SK-N-SH (cell line): ENCODE measurements at regions not wholly inside any gene's neighbourhood (a gene's known extent, or its start where the extent isn't known, plus 50 kb on each side); places are given as distances from the start of the nearest gene placed in this dataset.

Experiments used
- CTCF ChIA-PET: fragments of 300-600, 350-600 bp; formaldehyde crosslinking; extraction: SDS; loops from one replicate; lab custom pipeline; 2021; lab: Yijun Ruan, JAX
- POLR2A ChIA-PET: fragments of 350-600 bp; sonication (Branson Sonifier 250); formaldehyde crosslinking; extraction: SDS; loops from one replicate; lab custom pipeline; 2020; ENCODE audit warnings: antibody characterized with exemption, inconsistent platforms; lab: Yijun Ruan, JAX
- DNase-seq: peaks from one replicate; pipeline ENCODE4 v3.0.0; 2012
- H2AFZ ChIP-seq: fragments of 200-600 bp; sonication (generic); 2 replicates; pipeline ENCODE4 v1.8.1; 2016; ENCODE audit warnings: antibody characterized with exemption, mild to moderate bottlenecking, low read depth
- H3F3A ChIP-seq: fragments of 200-600 bp; sonication (generic); replicated peaks from 2 replicates; pipeline ENCODE3; 2016; ENCODE audit warnings: antibody characterized with exemption, mild to moderate bottlenecking; ENCODE audit not compliant: insufficient read depth
- H3K27ac ChIP-seq, 2 experiments: fragments of 200-500 bp in 1 of 2; fragments of 200-600 bp in 1 of 2; sonication (Bioruptor generic) in 1 of 2; sonication (generic), shearing (Covaris generic) in 1 of 2; 2 replicates each; pipeline versions ENCODE4 v1.5.1 to v1.6.1; 2014 to 2016; ENCODE audit warnings: low read depth in 2 of 2, inconsistent platforms in 1 of 2, low read length in 1 of 2, mild to moderate bottlenecking in 1 of 2, mixed read lengths in 1 of 2
- H3K27me3 ChIP-seq: fragments of 200-600 bp; sonication (generic), shearing (Covaris generic); 2 replicates; pipeline ENCODE4 v1.6.1; 2016; ENCODE audit warnings: mixed run types; ENCODE audit not compliant: insufficient read depth
- H3K36me3 ChIP-seq, 2 experiments: fragments of 200-500 bp in 1 of 2; fragments of 200-600 bp in 1 of 2; sonication (Bioruptor generic) in 1 of 2; sonication (generic) in 1 of 2; replicated peaks in 1 of 2; 2 replicates each; pipeline versions ENCODE3 to v1.5.1; 2014 to 2016; ENCODE audit warnings: low read length in 1 of 2, mild to moderate bottlenecking in 1 of 2; ENCODE audit not compliant: insufficient read depth in 2 of 2, control insufficient read depth in 1 of 2
- H3K4me1 ChIP-seq, 2 experiments: fragments of 200-500 bp in 1 of 2; fragments of 200-600 bp in 1 of 2; sonication (Bioruptor generic) in 1 of 2; sonication (generic), shearing (Covaris generic) in 1 of 2; 2 replicates each; pipeline versions ENCODE4 v1.5.1 to v1.6.1; 2014 to 2016; ENCODE audit warnings: low read depth in 1 of 2, low read length in 1 of 2, mixed run types in 1 of 2; ENCODE audit not compliant: insufficient read depth in 2 of 2, control insufficient read depth in 1 of 2
- H3K4me2 ChIP-seq: fragments of 200-600 bp; sonication (generic), shearing (Covaris generic); 2 replicates; pipeline ENCODE4 v1.6.1; 2017; ENCODE audit warnings: mixed run types
- H3K4me3 ChIP-seq, 2 experiments: fragments of 200-500 bp in 1 of 2; fragments of 200-600 bp in 1 of 2; sonication (Bioruptor generic) in 1 of 2; sonication (generic), shearing (Covaris generic) in 1 of 2; 2 replicates each; pipeline versions ENCODE4 v1.5.1 to v1.8.1; 2014 to 2016; ENCODE audit warnings: low read depth in 2 of 2, inconsistent platforms in 1 of 2, low read length in 1 of 2, mild to moderate bottlenecking in 1 of 2, mixed read lengths in 1 of 2, moderate library complexity in 1 of 2
- H3K79me2 ChIP-seq: fragments of 200-600 bp; sonication (generic); 2 replicates; pipeline ENCODE4 v1.8.1; 2017; ENCODE audit warnings: mild to moderate bottlenecking; ENCODE audit not compliant: insufficient read depth
- H3K9ac ChIP-seq: fragments of 200-600 bp; sonication (generic); 2 replicates; pipeline ENCODE4 v1.6.1; 2017; ENCODE audit warnings: mixed run types
- H3K9me2 ChIP-seq: fragments of 200-600 bp; sonication (generic); 2 replicates; pipeline ENCODE4 v1.6.1; 2017; ENCODE audit warnings: mixed run types
- H3K9me3 ChIP-seq: fragments of 200-600 bp; sonication (generic); 2 replicates; pipeline ENCODE4 v1.6.1; 2017; ENCODE audit warnings: mixed run types, mild to moderate bottlenecking, moderate library complexity
- H4K20me1 ChIP-seq: fragments of 200-600 bp; sonication (generic); 2 replicates; pipeline ENCODE4 v1.6.1; 2017; ENCODE audit warnings: mild to moderate bottlenecking, mixed run types; ENCODE audit not compliant: insufficient read depth
- CHD2 ChIP-seq: fragments of 150-350 bp; IDR thresholded peaks from 2 replicates; pipeline ENCODE4 v1.6.1; 2018; ENCODE audit warnings: low read length; ENCODE audit not compliant: partially characterized antibody
- ELF1 ChIP-seq: IDR thresholded peaks from 2 replicates; pipeline ENCODE4 v1.4.0; 2012
- EP300 ChIP-seq, 2 experiments: IDR thresholded peaks; 2 replicates each; pipeline versions ENCODE4 v1.4.0 to v1.6.1; 2012; ENCODE audit warnings: borderline replicate concordance in 1 of 2, low read depth in 1 of 2, low read length in 1 of 2
- EZH2phosphoT487 ChIP-seq: fragments of 200-600 bp; sonication (generic); IDR thresholded peaks from 2 replicates; pipeline ENCODE4 v1.6.1; 2017; ENCODE audit warnings: low read depth, mixed run types, mild to moderate bottlenecking, antibody characterized with exemption, moderate library complexity, borderline replicate concordance
- FOSL2 ChIP-seq: IDR thresholded peaks from 2 replicates; pipeline ENCODE4 v1.4.0; 2012; ENCODE audit warnings: low read depth, mild to moderate bottlenecking, moderate library complexity, borderline replicate concordance
- FOXJ3 ChIP-seq: sonication (generic); formaldehyde crosslinking; IDR thresholded peaks from 2 replicates; pipeline ENCODE4 v1.5.1; 2020; ENCODE audit warnings: mild to moderate bottlenecking, missing genetic modification reagents
- GATA2 ChIP-seq: sonication (generic); formaldehyde crosslinking; IDR thresholded peaks from 2 replicates; pipeline ENCODE4 v1.5.0; 2020; ENCODE audit warnings: mild to moderate bottlenecking, missing genetic modification reagents
- JUND ChIP-seq: IDR thresholded peaks from 2 replicates; pipeline ENCODE4 v1.4.0; 2012
- POLR2AphosphoS5 ChIP-seq: IDR thresholded peaks from 2 replicates; pipeline ENCODE4 v1.6.1; 2012; ENCODE audit warnings: low read depth, low read length
- RXRA ChIP-seq: IDR thresholded peaks from 2 replicates; pipeline ENCODE4 v1.4.0; 2012; ENCODE audit warnings: low read depth, mild to moderate bottlenecking, borderline replicate concordance
- TAF1 ChIP-seq: IDR thresholded peaks from 2 replicates; pipeline ENCODE4 v1.6.1; 2012; ENCODE audit warnings: low read depth, mild to moderate bottlenecking, low read length, moderate library complexity, borderline replicate concordance
- TEAD4 ChIP-seq: IDR thresholded peaks from 2 replicates; pipeline ENCODE4 v1.4.0; 2012; ENCODE audit warnings: mild to moderate bottlenecking, borderline replicate concordance; ENCODE audit not compliant: insufficient read depth
- YY1 ChIP-seq: IDR thresholded peaks from 2 replicates; pipeline ENCODE4 v1.4.0; 2012; ENCODE audit warnings: low read depth, mild to moderate bottlenecking
- WGBS: methylation state at CpG from one replicate; pipeline ENCODE4 v1.1.6; 2017; ENCODE audit warnings: low lambda C conversion rate; 5-methylcytosine and 5-hydroxymethylcytosine counted together
- TF ChIP-seq, protein P1 (sequence below): IDR thresholded peaks from 2 replicates; pipeline ENCODE4; 2012
- TF ChIP-seq, protein P2 (sequence below): fragments of 200-600 bp; sonication (generic); IDR thresholded peaks from 2 replicates; pipeline ENCODE4 v1.6.1; 2017; ENCODE audit warnings: antibody characterized with exemption, mild to moderate bottlenecking, moderate library complexity
- TF ChIP-seq, protein P3 (sequence below): fragments of 150-350 bp; IDR thresholded peaks from 2 replicates; pipeline ENCODE4 v1.6.1; 2016; ENCODE audit warnings: mild to moderate bottlenecking, low read depth, low read length
- TF ChIP-seq, protein P4 (sequence below): IDR thresholded peaks from 2 replicates; pipeline ENCODE4 v1.4.0; 2012; ENCODE audit warnings: low read depth, borderline replicate concordance
- TF ChIP-seq, protein P5 (sequence below): IDR thresholded peaks from 2 replicates; pipeline ENCODE4 v1.6.1; 2012; ENCODE audit warnings: mild to moderate bottlenecking, low read depth, low read length, moderate library complexity

DNA sequence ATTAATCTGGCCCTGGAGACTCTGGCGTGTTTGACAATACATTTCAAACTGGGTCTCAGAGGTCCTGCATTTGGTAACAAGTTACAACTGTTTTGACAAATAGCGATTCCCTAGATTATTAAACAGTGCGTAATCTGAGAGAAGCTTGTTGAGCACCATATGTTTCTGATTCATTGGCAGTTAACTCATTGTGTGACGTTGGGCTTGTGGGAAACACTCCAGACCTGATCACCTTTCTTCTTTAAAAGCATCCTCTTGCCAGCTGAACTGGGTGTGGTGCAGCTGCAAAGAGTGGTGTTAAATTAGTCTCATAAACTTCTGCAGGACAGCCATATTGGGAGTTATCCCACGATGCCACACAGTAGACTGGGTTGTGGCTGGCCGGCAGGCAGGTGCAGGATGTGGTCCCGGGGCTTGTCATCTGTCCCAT is 82.7 kb downstream of the CDC7 start (continued):
- no peak for TF ChIP-seq FOXJ3 (CRISPR knock-in tag)
- TF ChIP-seq, protein P1, sequence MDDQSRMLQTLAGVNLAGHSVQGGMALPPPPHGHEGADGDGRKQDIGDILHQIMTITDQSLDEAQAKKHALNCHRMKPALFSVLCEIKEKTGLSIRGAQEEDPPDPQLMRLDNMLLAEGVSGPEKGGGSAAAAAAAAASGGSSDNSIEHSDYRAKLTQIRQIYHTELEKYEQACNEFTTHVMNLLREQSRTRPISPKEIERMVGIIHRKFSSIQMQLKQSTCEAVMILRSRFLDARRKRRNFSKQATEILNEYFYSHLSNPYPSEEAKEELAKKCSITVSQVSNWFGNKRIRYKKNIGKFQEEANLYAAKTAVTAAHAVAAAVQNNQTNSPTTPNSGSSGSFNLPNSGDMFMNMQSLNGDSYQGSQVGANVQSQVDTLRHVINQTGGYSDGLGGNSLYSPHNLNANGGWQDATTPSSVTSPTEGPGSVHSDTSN, result peak; percentile 41
- TF ChIP-seq EP300 (IDR thresholded peaks at IDR 0.05; ENCODE audit: borderline replicate concordance in 1 of 2, low read depth in 1 of 2, low read length in 1 of 2), result peak in 1 of 2 experiments; percentile 44; a peak in 2 of 4 replicates
- TF ChIP-seq, protein P2, sequence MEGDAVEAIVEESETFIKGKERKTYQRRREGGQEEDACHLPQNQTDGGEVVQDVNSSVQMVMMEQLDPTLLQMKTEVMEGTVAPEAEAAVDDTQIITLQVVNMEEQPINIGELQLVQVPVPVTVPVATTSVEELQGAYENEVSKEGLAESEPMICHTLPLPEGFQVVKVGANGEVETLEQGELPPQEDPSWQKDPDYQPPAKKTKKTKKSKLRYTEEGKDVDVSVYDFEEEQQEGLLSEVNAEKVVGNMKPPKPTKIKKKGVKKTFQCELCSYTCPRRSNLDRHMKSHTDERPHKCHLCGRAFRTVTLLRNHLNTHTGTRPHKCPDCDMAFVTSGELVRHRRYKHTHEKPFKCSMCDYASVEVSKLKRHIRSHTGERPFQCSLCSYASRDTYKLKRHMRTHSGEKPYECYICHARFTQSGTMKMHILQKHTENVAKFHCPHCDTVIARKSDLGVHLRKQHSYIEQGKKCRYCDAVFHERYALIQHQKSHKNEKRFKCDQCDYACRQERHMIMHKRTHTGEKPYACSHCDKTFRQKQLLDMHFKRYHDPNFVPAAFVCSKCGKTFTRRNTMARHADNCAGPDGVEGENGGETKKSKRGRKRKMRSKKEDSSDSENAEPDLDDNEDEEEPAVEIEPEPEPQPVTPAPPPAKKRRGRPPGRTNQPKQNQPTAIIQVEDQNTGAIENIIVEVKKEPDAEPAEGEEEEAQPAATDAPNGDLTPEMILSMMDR, result no peak
- TF ChIP-seq RXRA, result no peak
- TF ChIP-seq CHD2, result no peak
- TF ChIP-seq, protein P3, sequence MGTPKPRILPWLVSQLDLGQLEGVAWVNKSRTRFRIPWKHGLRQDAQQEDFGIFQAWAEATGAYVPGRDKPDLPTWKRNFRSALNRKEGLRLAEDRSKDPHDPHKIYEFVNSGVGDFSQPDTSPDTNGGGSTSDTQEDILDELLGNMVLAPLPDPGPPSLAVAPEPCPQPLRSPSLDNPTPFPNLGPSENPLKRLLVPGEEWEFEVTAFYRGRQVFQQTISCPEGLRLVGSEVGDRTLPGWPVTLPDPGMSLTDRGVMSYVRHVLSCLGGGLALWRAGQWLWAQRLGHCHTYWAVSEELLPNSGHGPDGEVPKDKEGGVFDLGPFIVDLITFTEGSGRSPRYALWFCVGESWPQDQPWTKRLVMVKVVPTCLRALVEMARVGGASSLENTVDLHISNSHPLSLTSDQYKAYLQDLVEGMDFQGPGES, result no peak
- no peak for TF ChIP-seq TAF1
- TF ChIP-seq YY1, result no peak
- TF ChIP-seq, protein P4, sequence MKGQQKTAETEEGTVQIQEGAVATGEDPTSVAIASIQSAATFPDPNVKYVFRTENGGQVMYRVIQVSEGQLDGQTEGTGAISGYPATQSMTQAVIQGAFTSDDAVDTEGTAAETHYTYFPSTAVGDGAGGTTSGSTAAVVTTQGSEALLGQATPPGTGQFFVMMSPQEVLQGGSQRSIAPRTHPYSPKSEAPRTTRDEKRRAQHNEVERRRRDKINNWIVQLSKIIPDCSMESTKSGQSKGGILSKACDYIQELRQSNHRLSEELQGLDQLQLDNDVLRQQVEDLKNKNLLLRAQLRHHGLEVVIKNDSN, result no peak
- TF ChIP-seq JUND, result peak; percentile 37; the same call in 1 of the 2 replicates
- TF ChIP-seq POLR2AphosphoS5, result no peak
- TF ChIP-seq ELF1, result no peak
- TF ChIP-seq FOSL2, result peak; percentile 23; the same call in 1 of the 2 replicates

DNA sequence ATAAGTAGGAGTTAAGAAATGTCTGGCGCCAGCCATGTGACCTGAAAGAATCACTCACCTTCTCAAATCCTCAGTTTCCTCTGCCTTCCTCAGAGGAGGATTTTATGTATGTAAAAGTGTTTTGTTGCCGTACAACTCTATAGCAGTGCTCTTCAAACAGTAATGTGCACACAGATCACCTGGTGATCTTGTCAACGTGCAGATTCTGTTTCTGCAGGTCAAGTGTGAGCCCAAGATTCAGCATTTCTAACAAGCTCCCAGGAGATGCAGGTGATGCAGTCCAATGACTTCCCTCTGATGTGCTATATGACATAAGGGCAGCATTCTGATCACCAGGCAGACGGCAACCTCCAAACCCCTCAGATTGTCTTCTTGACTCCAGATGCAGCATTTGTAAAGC is 83.7 kb downstream of the CDC7 start:
- no peaks in the 10 kb centered on the region for H3K9me2 ChIP-seq
- no peak for DNase-seq
- H3K9ac ChIP-seq, result no peak overlapping the region
- ChIA-PET POLR2A (no interaction called here), CTCF (no interaction called here)
- H3K27ac ChIP-seq, result no peak overlapping the region
- no peaks in the 10 kb centered on the region for H3F3A ChIP-seq
- no peaks in the 10 kb centered on the region for H4K20me1 ChIP-seq
- no peak overlapping the region for H2AFZ ChIP-seq
- no peaks in the 10 kb centered on the region for H3K79me2 ChIP-seq
- no peak overlapping the region for H3K4me3 ChIP-seq
- H3K9me3 ChIP-seq, result no peaks in the 10 kb centered on the region
- 36% methylated on average over 4 of the region's 4 CpGs for WGBS
- H3K36me3 ChIP-seq, result no peaks in the 10 kb centered on the region
- no peak overlapping the region for H3K4me2 ChIP-seq
- H3K27me3 ChIP-seq, result no peaks in the 10 kb centered on the region
- peaks cover 0 to 2% of the 10 kb centered on the region in 2 experiments; a peak in 1 of 4 replicates for H3K4me1 ChIP-seq
- TF ChIP-seq, protein P2, result no peak
- TF ChIP-seq GATA2 (CRISPR knock-in tag) (no peak), EZH2phosphoT487 (no peak), TEAD4 (no peak), TAF1 (no peak), FOSL2 (no peak), JUND (no peak), FOXJ3 (CRISPR knock-in tag) (no peak), POLR2AphosphoS5 (no peak)
- TF ChIP-seq, protein P5, sequence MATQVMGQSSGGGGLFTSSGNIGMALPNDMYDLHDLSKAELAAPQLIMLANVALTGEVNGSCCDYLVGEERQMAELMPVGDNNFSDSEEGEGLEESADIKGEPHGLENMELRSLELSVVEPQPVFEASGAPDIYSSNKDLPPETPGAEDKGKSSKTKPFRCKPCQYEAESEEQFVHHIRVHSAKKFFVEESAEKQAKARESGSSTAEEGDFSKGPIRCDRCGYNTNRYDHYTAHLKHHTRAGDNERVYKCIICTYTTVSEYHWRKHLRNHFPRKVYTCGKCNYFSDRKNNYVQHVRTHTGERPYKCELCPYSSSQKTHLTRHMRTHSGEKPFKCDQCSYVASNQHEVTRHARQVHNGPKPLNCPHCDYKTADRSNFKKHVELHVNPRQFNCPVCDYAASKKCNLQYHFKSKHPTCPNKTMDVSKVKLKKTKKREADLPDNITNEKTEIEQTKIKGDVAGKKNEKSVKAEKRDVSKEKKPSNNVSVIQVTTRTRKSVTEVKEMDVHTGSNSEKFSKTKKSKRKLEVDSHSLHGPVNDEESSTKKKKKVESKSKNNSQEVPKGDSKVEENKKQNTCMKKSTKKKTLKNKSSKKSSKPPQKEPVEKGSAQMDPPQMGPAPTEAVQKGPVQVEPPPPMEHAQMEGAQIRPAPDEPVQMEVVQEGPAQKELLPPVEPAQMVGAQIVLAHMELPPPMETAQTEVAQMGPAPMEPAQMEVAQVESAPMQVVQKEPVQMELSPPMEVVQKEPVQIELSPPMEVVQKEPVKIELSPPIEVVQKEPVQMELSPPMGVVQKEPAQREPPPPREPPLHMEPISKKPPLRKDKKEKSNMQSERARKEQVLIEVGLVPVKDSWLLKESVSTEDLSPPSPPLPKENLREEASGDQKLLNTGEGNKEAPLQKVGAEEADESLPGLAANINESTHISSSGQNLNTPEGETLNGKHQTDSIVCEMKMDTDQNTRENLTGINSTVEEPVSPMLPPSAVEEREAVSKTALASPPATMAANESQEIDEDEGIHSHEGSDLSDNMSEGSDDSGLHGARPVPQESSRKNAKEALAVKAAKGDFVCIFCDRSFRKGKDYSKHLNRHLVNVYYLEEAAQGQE, result no peak
- TF ChIP-seq, protein P4, result no peak
